ENCODE measurements at regions not wholly inside any gene's neighbourhood (a gene's known extent, or its start where the extent isn't known, plus 50 kb on each side); places are given as distances from the start of the nearest gene placed in this dataset.
"Not testable (repeated sequence)": the region's sequence is repeated elsewhere in the genome, so short reads cannot be mapped to it uniquely, and the experiment has no call there.

GRCh38 chr9:33660772-33661171 lies 134.6 kb upstream of the PRSS3 start:
- no peak for TF ChIP-seq POLR2A (IDR thresholded peaks at IDR 0.05)
- no peak for TF ChIP-seq CTCF (IDR thresholded peaks at IDR 0.05)
- 81 to 89% methylated on average over 3 of the region's 3 CpGs for WGBS, 2 donors
- Histone ChIP-seq H3K27ac (no peak overlapping the region), H3K27me3 (no peaks in the 10 kb centered on the region), H3K4me1 (no peaks in the 10 kb centered on the region), H3K9me3 (no peaks in the 10 kb centered on the region), H3K4me3 (no peak overlapping the region), H3K36me3 (replicated peaks in 1 of 2; ENCODE audit: insufficient read depth in 1 of 2, low read depth in 2 of 2) (no peaks in the 10 kb centered on the region)
- DNase-seq (no peak), ATAC-seq (no peak)
- intact Hi-C loops (cut with DNase I) = no loop called here

- TF ChIP-seq POLR2A (IDR thresholded peaks at IDR 0.05) (no peak), CTCF (IDR thresholded peaks at IDR 0.05) (no peak)
- 77 to 84% methylated on average over 3 of the region's 3 CpGs for WGBS, 2 donors
These were observed 134.2 kb upstream of the PRSS3 start for GRCh38 chr9:33661176-33661575.

GRCh38 chr9:33662871-33663270 lies 132.5 kb upstream of the PRSS3 start:
- H3K9me3 ChIP-seq = no peaks in the 10 kb centered on the region
- no peaks in the 10 kb centered on the region for H3K36me3 ChIP-seq (replicated peaks in 1 of 2; ENCODE audit: insufficient read depth in 1 of 2, low read depth in 2 of 2)
- TF ChIP-seq CTCF (IDR thresholded peaks at IDR 0.05) (no peak), POLR2A (IDR thresholded peaks at IDR 0.05) (no peak)
- DNase-seq (no peak), ATAC-seq (no peak)
- H3K27me3 ChIP-seq = no peaks in the 10 kb centered on the region
- H3K27ac ChIP-seq = no peak overlapping the region
- intact Hi-C loops (cut with DNase I) = no loop called here
- H3K4me1 ChIP-seq = no peaks in the 10 kb centered on the region
- 44 to 58% methylated on average over 1 of the region's 1 CpG for WGBS, 2 donors
- no peak overlapping the region for H3K4me3 ChIP-seq

More at GRCh38 chr9:33661176-33661575, 134.2 kb upstream of the PRSS3 start:
- Histone ChIP-seq H3K4me1 (no peaks in the 10 kb centered on the region), H3K36me3 (replicated peaks in 1 of 2; ENCODE audit: insufficient read depth in 1 of 2, low read depth in 2 of 2) (no peaks in the 10 kb centered on the region), H3K4me3 (no peak overlapping the region), H3K27me3 (no peaks in the 10 kb centered on the region), H3K9me3 (no peaks in the 10 kb centered on the region), H3K27ac (no peak overlapping the region)
- ATAC-seq (no peak), DNase-seq (no peak)
- intact Hi-C loops (cut with DNase I) = no loop called here

- not testable (repeated sequence) for H3K9me3 ChIP-seq, ATAC-seq
These were observed 119.1 kb upstream of the PRSS3 start for GRCh38 chr9:33676194-33676745.

GRCh38 chr9:33676746-33677505 lies 118.4 kb upstream of the PRSS3 start:
- H3K4me1 ChIP-seq = peaks cover 12% of the 10 kb centered on the region
- TF ChIP-seq POLR2A (IDR thresholded peaks at IDR 0.05) (peak in 1 of 3 donors; percentile 32), CTCF (IDR thresholded peaks at IDR 0.05) (no peak)
- no peaks in the 10 kb centered on the region for H3K36me3 ChIP-seq (replicated peaks in 1 of 2; ENCODE audit: insufficient read depth in 1 of 2, low read depth in 2 of 2)
- peaks cover 0 to 5% of the 10 kb centered on the region in 2 donors for H3K27me3 ChIP-seq
- DNase-seq = peak; percentile 10 to 49 (median 28)
- intact Hi-C loops (cut with DNase I) = no loop called here
- peak; percentile 82 for ATAC-seq
- peak overlapping the region; percentile 5 to 46 for H3K4me3 ChIP-seq
- WGBS, 2 donors = 2 to 5% methylated on average over 26 to 58 of the region's 78 CpGs
- no peaks in the 10 kb centered on the region for H3K9me3 ChIP-seq
- peak overlapping the region in 3 of 4 donors; percentile 28 to 51 (median 49) for H3K27ac ChIP-seq

More at GRCh38 chr9:33676194-33676745, 119.1 kb upstream of the PRSS3 start:
- H3K36me3 ChIP-seq (replicated peaks in 1 of 2; ENCODE audit: insufficient read depth in 1 of 2, low read depth in 2 of 2); DNase-seq; intact Hi-C loops (cut with DNase I); H3K27me3 ChIP-seq: not testable (repeated sequence)
- Histone ChIP-seq H3K27ac (peak overlapping the region in 2 of 4 donors; percentile 49 to 51), H3K4me1 (peaks cover 12% of the 10 kb centered on the region), H3K4me3 (peak overlapping the region in 1 of 2 donors; percentile 46)
- WGBS, 2 donors = 48% methylated on average over 8 of the region's 8 CpGs

Measured in body of pancreas (tissue), 4 donors.